Psoas muscle (tissue), 7 donors: ENCODE measurements at regions not wholly inside any gene's neighbourhood (a gene's known extent, or its start where the extent isn't known, plus 50 kb on each side); places are given as distances from the start of the nearest gene placed in this dataset.
"Not testable (repeated sequence)": the region's sequence is repeated elsewhere in the genome, so short reads cannot be mapped to it uniquely, and the experiment has no call there.

Source experiments
- ATAC-seq, 4 donors: fragments of 200-7000 bp; cut with Tn5 transposase; one replicate each; pipeline ENCODE4 v1.9.1; 2020; ENCODE audit warnings: moderate library complexity in 3 of 4, mild to moderate bottlenecking in 2 of 4
- DNase-seq, 2 donors: peaks; one replicate each; pipeline ENCODE4 v3.0.0-alpha.2; 2020
- H3K27ac ChIP-seq: fragments of 200-600 bp; one replicate; pipeline ENCODE4 v1.8.0; 2022
- H3K27me3 ChIP-seq, 3 donors: fragments of 200-600 bp in 1 of 3; one replicate each; pipeline versions ENCODE4 v1.6.1 to v1.8.0; 2013 to 2022; ENCODE audit warnings: low read length in 2 of 3, mild to moderate bottlenecking in 2 of 3, moderate library complexity in 1 of 3; ENCODE audit not compliant: insufficient read depth in 3 of 3
- H3K36me3 ChIP-seq, 2 donors: fragments of 200-600 bp in 1 of 2; one replicate each; pipeline versions ENCODE4 v1.6.1 to v1.8.0; 2013 to 2022; ENCODE audit warnings: low read depth in 1 of 2, mild to moderate bottlenecking in 1 of 2, moderate library complexity in 1 of 2; ENCODE audit not compliant: insufficient read depth in 1 of 2
- H3K4me1 ChIP-seq: fragments of 200-600 bp; one replicate; pipeline ENCODE4 v1.8.0; 2022
- H3K4me3 ChIP-seq: fragments of 200-600 bp; one replicate; pipeline ENCODE4 v1.8.0; 2022; ENCODE audit warnings: mild to moderate bottlenecking
- H3K9me3 ChIP-seq: fragments of 200-600 bp; one replicate; pipeline ENCODE4 v1.8.0; 2022
- CTCF ChIP-seq: fragments of 200-600 bp; IDR thresholded peaks from one replicate; pipeline ENCODE4 v1.8.0; 2022; ENCODE audit warnings: antibody characterized with exemption
- WGBS, 3 donors: extraction: QIAGEN DNeasy Blood & Tissue Kit; methylation state at CpG; one replicate each; pipeline versions ENCODE4 v1.1.6 to v1.1.7; 2013; 5-methylcytosine and 5-hydroxymethylcytosine counted together
- intact Hi-C, 2 donors: fragments of 100-400 bp; cut with DNase I; formaldehyde crosslinking; loops; one replicate each; pipeline versions ENCODE4 v1.11.0 to v1.14.2; 2022
- donor health status: healthy with polysubstance abuse.
- donor health status: DM: no; HTN: no; CAD: no; lungs with moderate emphysema.
- donor health status: Bipolar disorder and iron deficiency.
- donor health status: healthy.
- donor health status: DM: yes; HTN: yes; CAD: no.
- donor health status: DM: no; HTN: no; CAD: no.
- donor health status: DM: yes; HTN: yes; CAD: no.

- no peak for ATAC-seq
- intact Hi-C loops, result no loop called here
- 73 to 84% (median 81%) methylated on average over 4 of the region's 4 CpGs for WGBS, 3 donors
- no peak overlapping the region for H3K27ac ChIP-seq
- H3K27me3 ChIP-seq, result no peaks in the 10 kb centered on the region
- H3K36me3 ChIP-seq, result no peaks in the 10 kb centered on the region
- TF ChIP-seq CTCF, result no peak
- DNase-seq, result no peak
- H3K4me3 ChIP-seq, result no peak overlapping the region
- H3K9me3 ChIP-seq, result no peaks in the 10 kb centered on the region
- no peaks in the 10 kb centered on the region for H3K4me1 ChIP-seq
Observed at GRCh38 chr5:167389537-167389936, 901.9 kb upstream of the WWC1 start.

GRCh38 chr5:167391286-167391685, 900.2 kb upstream of the WWC1 start:
- ATAC-seq, intact Hi-C loops, H3K27ac ChIP-seq, H3K4me1 ChIP-seq, DNase-seq, H3K36me3 ChIP-seq, H3K27me3 ChIP-seq, H3K4me3 ChIP-seq, H3K9me3 ChIP-seq: not testable (repeated sequence)
- WGBS, 3 donors, result 75 to 78% (median 75%) methylated on average over 4 of the region's 4 CpGs

DNA sequence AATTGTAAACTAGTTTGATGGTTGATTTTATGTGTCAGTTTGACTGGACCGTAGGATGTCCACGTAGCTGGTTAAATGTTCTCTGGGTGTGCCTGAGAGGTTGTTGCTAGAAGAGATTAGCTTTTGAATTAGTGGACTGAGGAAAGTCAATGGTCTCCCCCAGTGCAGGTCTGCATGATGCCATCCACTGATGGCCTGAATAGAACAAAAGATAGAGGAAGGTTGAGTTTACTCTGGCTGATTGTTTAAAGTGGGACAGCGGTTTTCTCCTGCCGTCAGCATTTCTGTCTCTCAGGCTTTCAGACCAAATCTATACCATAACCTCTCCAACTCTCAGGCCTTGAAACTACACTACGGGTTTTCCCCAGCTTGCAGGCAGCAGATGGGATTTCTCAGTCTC, 899.2 kb upstream of the WWC1 start:
- Histone ChIP-seq H3K36me3 (no peaks in the 10 kb centered on the region), H3K4me1 (no peaks in the 10 kb centered on the region), H3K4me3 (no peak overlapping the region), H3K27me3 (no peaks in the 10 kb centered on the region), H3K27ac (no peak overlapping the region), H3K9me3 (no peaks in the 10 kb centered on the region)
- ATAC-seq (no peak), DNase-seq (no peak)
- 77 to 84% (median 79%) methylated on average over 5 of the region's 5 CpGs for WGBS, 3 donors
- intact Hi-C loops, result no loop called here
- TF ChIP-seq CTCF, result no peak

- H3K27me3 ChIP-seq, result no peaks in the 10 kb centered on the region
- DNase-seq, result no peak
Observed at GRCh38 chr5:167393358-167393757, 898.1 kb upstream of the WWC1 start.

GRCh38 chr5:167402671-167403070, 888.8 kb upstream of the WWC1 start:
- Histone ChIP-seq H3K4me3 (no peak overlapping the region), H3K27me3 (no peaks in the 10 kb centered on the region), H3K27ac (no peak overlapping the region), H3K9me3 (no peaks in the 10 kb centered on the region), H3K36me3 (no peaks in the 10 kb centered on the region), H3K4me1 (no peaks in the 10 kb centered on the region)
- no peak for TF ChIP-seq CTCF
- WGBS, 3 donors, result 39 to 51% (median 47%) methylated on average over 2 of the region's 2 CpGs
- intact Hi-C loops, result no loop called here
- no peak for ATAC-seq
- no peak for DNase-seq

More at GRCh38 chr5:167393358-167393757, 898.1 kb upstream of the WWC1 start:
- no peak for ATAC-seq
- Histone ChIP-seq H3K4me1 (no peaks in the 10 kb centered on the region), H3K4me3 (no peak overlapping the region), H3K27ac (no peak overlapping the region), H3K9me3 (no peaks in the 10 kb centered on the region), H3K36me3 (no peaks in the 10 kb centered on the region)
- no peak for TF ChIP-seq CTCF
- intact Hi-C loops, result no loop called here
